ENCODE measurements at regions not wholly inside any gene's neighbourhood (a gene's known extent, or its start where the extent isn't known, plus 50 kb on each side); places are given as distances from the start of the nearest gene placed in this dataset.
"Not testable (repeated sequence)": the region's sequence is repeated elsewhere in the genome, so short reads cannot be mapped to it uniquely, and the experiment has no call there.

DNA sequence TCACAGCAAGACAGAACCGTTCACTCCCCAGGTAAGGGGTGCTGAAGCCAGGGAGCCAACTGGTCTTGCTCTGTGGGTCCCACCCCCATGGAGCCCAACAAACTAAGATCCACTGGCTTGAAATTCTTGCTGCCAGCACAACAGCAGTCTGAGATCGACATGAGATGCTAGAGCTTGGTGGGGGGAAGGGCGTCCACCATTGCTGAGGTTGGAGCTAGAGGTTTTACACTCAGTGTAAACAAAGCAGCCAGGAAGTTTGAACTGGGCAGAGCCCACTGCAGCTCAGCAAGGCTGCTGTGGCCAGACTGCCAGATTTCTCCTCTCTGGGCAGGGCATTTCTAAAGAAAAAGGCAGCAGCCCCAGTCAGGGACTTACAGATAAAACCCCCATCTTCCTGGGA lies 1419.9 kb upstream of the ADGRL3 start:
- H3K9me3 Mint-ChIP-seq; H3K27me3 ChIP-seq (ENCODE audit: insufficient read depth); H3K27ac ChIP-seq (ENCODE audit: low read depth); H3K79me2 ChIP-seq (replicated peaks; ENCODE audit: insufficient read depth); H3K4me3 Mint-ChIP-seq; H3F3A ChIP-seq (replicated peaks; ENCODE audit: low read depth); ATAC-seq; H3K4me1 Mint-ChIP-seq; H3K27ac Mint-ChIP-seq; H3K4me2 ChIP-seq; H3K9me2 ChIP-seq (ENCODE audit: insufficient read depth); H3K27me3 Mint-ChIP-seq (ENCODE audit: insufficient read depth, low read depth, poor library complexity); H4K20me1 ChIP-seq (replicated peaks; ENCODE audit: insufficient read depth); H3K4me3 ChIP-seq; H3K36me3 ChIP-seq (ENCODE audit: insufficient read depth); H3K4me1 ChIP-seq (ENCODE audit: insufficient read depth); H3K36me3 Mint-ChIP-seq (ENCODE audit: low read depth): not testable (repeated sequence)
- DNase-seq (ENCODE audit: low spot score), result peak; percentile 20
- peak overlapping the region; percentile 74 for H2AFZ ChIP-seq

DNA sequence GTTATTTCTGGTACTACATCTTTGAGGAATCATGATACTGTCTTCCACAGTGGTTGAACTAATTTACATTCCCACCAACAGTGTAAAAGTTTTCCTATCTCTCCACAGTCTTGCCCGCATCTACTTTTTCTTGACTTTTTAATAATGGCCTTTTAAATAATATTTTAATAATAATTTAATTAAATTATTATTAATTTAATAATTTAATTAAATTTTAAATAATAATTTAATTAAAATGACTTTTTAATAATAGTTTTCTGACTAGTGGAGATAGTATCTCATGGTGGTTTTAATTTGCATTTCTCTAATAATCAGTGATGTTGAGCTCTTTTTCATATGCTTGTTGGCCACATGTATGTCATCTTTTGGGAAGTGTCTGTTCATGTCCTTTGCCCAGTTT lies 1395.0 kb upstream of the ADGRL3 start:
- no peak for ATAC-seq
- H3K4me3 ChIP-seq, result no peak overlapping the region
- DNase-seq (ENCODE audit: low spot score), result no peak
- Mint-ChIP-seq H3K27me3 (ENCODE audit: insufficient read depth, low read depth, poor library complexity) (no peaks in the 10 kb centered on the region), H3K4me1 (no peaks in the 10 kb centered on the region), H3K4me3 (no peak overlapping the region), H3K36me3 (ENCODE audit: low read depth) (peaks cover 4% of the 10 kb centered on the region; the same call in 1 of the 3 replicates), H3K27ac (no peak overlapping the region), H3K9me3 (peaks cover 13% of the 10 kb centered on the region; the same call in 2 of the 3 replicates)
- 0 out of 2 replicates have a peak, but pooled peaks cover 5% of the 10 kb centered on the region for H3K36me3 ChIP-seq (ENCODE audit: insufficient read depth)
- H3K4me1 ChIP-seq (ENCODE audit: insufficient read depth), result no peaks in the 10 kb centered on the region
- no peaks in the 10 kb centered on the region for H3K27me3 ChIP-seq (ENCODE audit: insufficient read depth)
- no peak overlapping the region for H3K4me2 ChIP-seq
- H3K9me2 ChIP-seq (ENCODE audit: insufficient read depth), result no peaks in the 10 kb centered on the region; the same call in 1 of the 2 replicates
- TF ChIP-seq STAT1 (IDR thresholded peaks at IDR 0.05; ENCODE audit: unreplicated experiment), result no peak
- TF ChIP-seq, protein P1, sequence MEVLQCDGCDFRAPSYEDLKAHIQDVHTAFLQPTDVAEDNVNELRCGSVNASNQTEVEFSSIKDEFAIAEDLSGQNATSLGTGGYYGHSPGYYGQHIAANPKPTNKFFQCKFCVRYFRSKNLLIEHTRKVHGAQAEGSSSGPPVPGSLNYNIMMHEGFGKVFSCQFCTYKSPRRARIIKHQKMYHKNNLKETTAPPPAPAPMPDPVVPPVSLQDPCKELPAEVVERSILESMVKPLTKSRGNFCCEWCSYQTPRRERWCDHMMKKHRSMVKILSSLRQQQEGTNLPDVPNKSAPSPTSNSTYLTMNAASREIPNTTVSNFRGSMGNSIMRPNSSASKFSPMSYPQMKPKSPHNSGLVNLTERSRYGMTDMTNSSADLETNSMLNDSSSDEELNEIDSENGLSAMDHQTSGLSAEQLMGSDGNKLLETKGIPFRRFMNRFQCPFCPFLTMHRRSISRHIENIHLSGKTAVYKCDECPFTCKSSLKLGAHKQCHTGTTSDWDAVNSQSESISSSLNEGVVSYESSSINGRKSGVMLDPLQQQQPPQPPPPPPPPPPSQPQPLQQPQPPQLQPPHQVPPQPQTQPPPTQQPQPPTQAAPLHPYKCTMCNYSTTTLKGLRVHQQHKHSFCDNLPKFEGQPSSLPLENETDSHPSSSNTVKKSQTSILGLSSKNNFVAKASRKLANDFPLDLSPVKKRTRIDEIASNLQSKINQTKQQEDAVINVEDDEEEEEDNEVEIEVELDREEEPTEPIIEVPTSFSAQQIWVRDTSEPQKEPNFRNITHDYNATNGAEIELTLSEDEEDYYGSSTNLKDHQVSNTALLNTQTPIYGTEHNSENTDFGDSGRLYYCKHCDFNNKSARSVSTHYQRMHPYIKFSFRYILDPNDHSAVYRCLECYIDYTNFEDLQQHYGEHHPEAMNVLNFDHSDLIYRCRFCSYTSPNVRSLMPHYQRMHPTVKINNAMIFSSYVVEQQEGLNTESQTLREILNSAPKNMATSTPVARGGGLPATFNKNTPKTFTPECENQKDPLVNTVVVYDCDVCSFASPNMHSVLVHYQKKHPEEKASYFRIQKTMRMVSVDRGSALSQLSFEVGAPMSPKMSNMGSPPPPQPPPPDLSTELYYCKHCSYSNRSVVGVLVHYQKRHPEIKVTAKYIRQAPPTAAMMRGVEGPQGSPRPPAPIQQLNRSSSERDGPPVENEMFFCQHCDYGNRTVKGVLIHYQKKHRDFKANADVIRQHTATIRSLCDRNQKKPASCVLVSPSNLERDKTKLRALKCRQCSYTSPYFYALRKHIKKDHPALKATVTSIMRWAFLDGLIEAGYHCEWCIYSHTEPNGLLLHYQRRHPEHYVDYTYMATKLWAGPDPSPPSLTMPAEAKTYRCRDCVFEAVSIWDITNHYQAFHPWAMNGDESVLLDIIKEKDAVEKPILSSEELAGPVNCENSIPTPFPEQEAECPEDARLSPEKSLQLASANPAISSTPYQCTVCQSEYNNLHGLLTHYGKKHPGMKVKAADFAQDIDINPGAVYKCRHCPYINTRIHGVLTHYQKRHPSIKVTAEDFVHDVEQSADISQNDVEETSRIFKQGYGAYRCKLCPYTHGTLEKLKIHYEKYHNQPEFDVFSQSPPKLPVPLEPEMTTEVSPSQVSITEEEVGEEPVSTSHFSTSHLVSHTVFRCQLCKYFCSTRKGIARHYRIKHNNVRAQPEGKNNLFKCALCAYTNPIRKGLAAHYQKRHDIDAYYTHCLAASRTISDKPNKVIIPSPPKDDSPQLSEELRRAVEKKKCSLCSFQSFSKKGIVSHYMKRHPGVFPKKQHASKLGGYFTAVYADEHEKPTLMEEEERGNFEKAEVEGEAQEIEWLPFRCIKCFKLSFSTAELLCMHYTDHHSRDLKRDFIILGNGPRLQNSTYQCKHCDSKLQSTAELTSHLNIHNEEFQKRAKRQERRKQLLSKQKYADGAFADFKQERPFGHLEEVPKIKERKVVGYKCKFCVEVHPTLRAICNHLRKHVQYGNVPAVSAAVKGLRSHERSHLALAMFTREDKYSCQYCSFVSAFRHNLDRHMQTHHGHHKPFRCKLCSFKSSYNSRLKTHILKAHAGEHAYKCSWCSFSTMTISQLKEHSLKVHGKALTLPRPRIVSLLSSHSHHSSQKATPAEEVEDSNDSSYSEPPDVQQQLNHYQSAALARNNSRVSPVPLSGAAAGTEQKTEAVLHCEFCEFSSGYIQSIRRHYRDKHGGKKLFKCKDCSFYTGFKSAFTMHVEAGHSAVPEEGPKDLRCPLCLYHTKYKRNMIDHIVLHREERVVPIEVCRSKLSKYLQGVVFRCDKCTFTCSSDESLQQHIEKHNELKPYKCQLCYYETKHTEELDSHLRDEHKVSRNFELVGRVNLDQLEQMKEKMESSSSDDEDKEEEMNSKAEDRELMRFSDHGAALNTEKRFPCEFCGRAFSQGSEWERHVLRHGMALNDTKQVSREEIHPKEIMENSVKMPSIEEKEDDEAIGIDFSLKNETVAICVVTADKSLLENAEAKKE (CRISPR knock-in tag; IDR thresholded peaks at IDR 0.05), result no peak
- H4K20me1 ChIP-seq (replicated peaks; ENCODE audit: insufficient read depth), result no peaks in the 10 kb centered on the region
- no peaks in the 10 kb centered on the region for H3K79me2 ChIP-seq (replicated peaks; ENCODE audit: insufficient read depth)
- H2AFZ ChIP-seq, result no peak overlapping the region
- H3F3A ChIP-seq (replicated peaks; ENCODE audit: low read depth), result no peaks in the 10 kb centered on the region
- no peak overlapping the region for H3K27ac ChIP-seq (ENCODE audit: low read depth)
